OCI-LY3 (cell line): ENCODE measurements at regions not wholly inside any gene's neighbourhood (a gene's known extent, or its start where the extent isn't known, plus 50 kb on each side); places are given as distances from the start of the nearest gene placed in this dataset.

Source experiments
- CTCF ChIP-seq: fragments of 200-600, 300-600 bp; sonication (generic); IDR thresholded peaks from 2 replicates; pipeline ENCODE4 v1.5.1; 2014; ENCODE audit warnings: antibody characterized with exemption, low read length, low read depth
- EZH2phosphoT487 ChIP-seq: fragments of 200-600 bp; shearing (Covaris generic); IDR thresholded peaks from 2 replicates; pipeline ENCODE4 v1.6.1; 2018; ENCODE audit warnings: antibody characterized with exemption, mixed run types, low read depth

- TF ChIP-seq CTCF (no peak), EZH2phosphoT487 (no peak)
These were observed 1405.0 kb upstream of the IGFBP7 start for GRCh38 chr4:58515226-58515625.
